HG02981 (cell line): ENCODE measurements at regions not wholly inside any gene's neighbourhood (a gene's known extent, or its start where the extent isn't known, plus 50 kb on each side); places are given as distances from the start of the nearest gene placed in this dataset.

Experiments
- ATAC-seq: cut with Tn5 transposase; IDR thresholded peaks from one replicate; pipeline ENCODE4 v1.9.1; 2021; ENCODE audit warnings: mild to moderate bottlenecking, moderate library complexity; ENCODE audit not compliant: unreplicated experiment

- ATAC-seq, result peak; percentile 37
Observed at GRCh38 chr10:107415446-107415845, 250.9 kb upstream of the SORCS1 start.

- no peak for ATAC-seq
Observed at GRCh38 chr10:107413971-107414370, 249.5 kb upstream of the SORCS1 start.

- no peak for ATAC-seq
Observed at GRCh38 chr10:107409522-107409921, 245.0 kb upstream of the SORCS1 start.

- ATAC-seq, result no peak
Observed at GRCh38 chr10:107398115-107398514, 233.6 kb upstream of the SORCS1 start.

GRCh38 chr10:107391901-107392300 lies 227.4 kb upstream of the SORCS1 start:
- ATAC-seq, result no peak

- ATAC-seq, result no peak
Observed at GRCh38 chr10:107390563-107390962, 226.1 kb upstream of the SORCS1 start.

- no peak for ATAC-seq
Observed at GRCh38 chr10:107383357-107383756, 218.9 kb upstream of the SORCS1 start.

GRCh38 chr10:107379601-107380000 lies 215.1 kb upstream of the SORCS1 start:
- ATAC-seq, result no peak

GRCh38 chr10:107371801-107372200 lies 207.3 kb upstream of the SORCS1 start:
- ATAC-seq, result no peak

- ATAC-seq, result no peak
Observed at GRCh38 chr10:107364872-107365271, 200.4 kb upstream of the SORCS1 start.

- no peak for ATAC-seq
Observed at GRCh38 chr10:107362306-107362705, 197.8 kb upstream of the SORCS1 start.

GRCh38 chr10:107357033-107357432 lies 192.5 kb upstream of the SORCS1 start:
- ATAC-seq, result no peak

GRCh38 chr10:107356396-107356795 lies 191.9 kb upstream of the SORCS1 start:
- no peak for ATAC-seq

- ATAC-seq, result no peak
Observed at GRCh38 chr10:107342711-107343110, 178.2 kb upstream of the SORCS1 start.

- ATAC-seq, result no peak
Observed at GRCh38 chr10:107341281-107341680, 176.8 kb upstream of the SORCS1 start.

- ATAC-seq, result no peak
Observed at GRCh38 chr10:107340326-107340725, 175.8 kb upstream of the SORCS1 start.

- ATAC-seq, result no peak
Observed at GRCh38 chr10:107336061-107336460, 171.6 kb upstream of the SORCS1 start.

GRCh38 chr10:107317592-107317991 lies 153.1 kb upstream of the SORCS1 start:
- no peak for ATAC-seq

- no peak for ATAC-seq
Observed at GRCh38 chr10:107303203-107303602, 138.7 kb upstream of the SORCS1 start.

GRCh38 chr10:107299606-107300005 lies 135.1 kb upstream of the SORCS1 start:
- ATAC-seq, result no peak

GRCh38 chr10:107284187-107284586 lies 119.7 kb upstream of the SORCS1 start:
- no peak for ATAC-seq

GRCh38 chr10:107280293-107280692 lies 115.8 kb upstream of the SORCS1 start:
- ATAC-seq, result no peak

- ATAC-seq, result no peak
Observed at GRCh38 chr10:107277591-107277990, 113.1 kb upstream of the SORCS1 start.

- no peak for ATAC-seq
Observed at GRCh38 chr10:107275806-107276205, 111.3 kb upstream of the SORCS1 start.
